OCI-LY7 (cell line): ENCODE measurements at regions not wholly inside any gene's neighbourhood (a gene's known extent, or its start where the extent isn't known, plus 50 kb on each side); places are given as distances from the start of the nearest gene placed in this dataset.

Experiments
- BruUV-seq: library from RNA; stranded (reverse); fragments of 400-500 nt; replicated peaks from 2 replicates; lab custom pipeline; 2021; lab: Mats Ljungman, UMichigan
- CTCF ChIA-PET: fragments of 300-600 bp; sonication (Branson Sonifier 250); formaldehyde crosslinking; loops from one replicate; lab custom pipeline; 2022; ENCODE audit warnings: antibody characterized with exemption; ENCODE audit not compliant: unreplicated experiment; lab: Charles Lee
- POLR2A ChIA-PET: fragments of 300-600 bp; sonication (Branson Sonifier 250); formaldehyde crosslinking; loops from one replicate; lab custom pipeline; 2022; ENCODE audit warnings: antibody characterized with exemption; lab: Charles Lee
- DNase-seq: peaks from one replicate; pipeline ENCODE4 v3.0.0-alpha.2; 2015; ENCODE audit warnings: low spot score
- H2AFZ ChIP-seq: fragments of 200-600 bp; sonication (generic), shearing (Covaris generic); 2 replicates; pipeline ENCODE4 v1.6.1; 2014; ENCODE audit warnings: mild to moderate bottlenecking, antibody characterized with exemption, low read length, moderate library complexity
- H3K27ac ChIP-seq: fragments of 200-600 bp; sonication (generic); 2 replicates; pipeline ENCODE4 v1.5.1; 2014; ENCODE audit warnings: mixed run types, low read depth, mild to moderate bottlenecking, moderate library complexity, low read length, inconsistent platforms; ENCODE audit not compliant: poor library complexity, severe bottlenecking
- H3K36me3 ChIP-seq: fragments of 200-600 bp; sonication (generic); 2 replicates; pipeline ENCODE4 v1.6.1; 2014; ENCODE audit warnings: mild to moderate bottlenecking, antibody characterized with exemption, low read length, moderate library complexity, mixed read lengths; ENCODE audit not compliant: insufficient read depth
- H3K4me1 ChIP-seq: fragments of 200-600 bp; sonication (generic); 2 replicates; pipeline ENCODE4 v1.5.1; 2014; ENCODE audit warnings: mild to moderate bottlenecking, low read length; ENCODE audit not compliant: insufficient read depth, poor library complexity, severe bottlenecking
- H3K4me2 ChIP-seq: fragments of 200-600 bp; sonication (generic); 2 replicates; pipeline ENCODE4 v1.6.1; 2014; ENCODE audit warnings: mild to moderate bottlenecking, low read length
- H3K4me3 ChIP-seq: fragments of 200-600 bp; sonication (generic); 2 replicates; pipeline ENCODE4 v1.5.1; 2014; ENCODE audit warnings: mild to moderate bottlenecking, low read depth, low read length; ENCODE audit not compliant: poor library complexity, severe bottlenecking
- H3K79me2 ChIP-seq: fragments of 200-600 bp; sonication (generic); 2 replicates; pipeline ENCODE4 v1.6.1; 2016; ENCODE audit warnings: low read depth, mild to moderate bottlenecking, low read length, moderate library complexity, mixed read lengths; ENCODE audit not compliant: insufficient read depth
- H3K9me2 ChIP-seq: fragments of 200-600 bp; sonication (generic); 2 replicates; pipeline ENCODE4 v1.6.1; 2016; ENCODE audit warnings: mild to moderate bottlenecking, low read length, mixed read lengths; ENCODE audit not compliant: insufficient read depth
- H3K9me3 ChIP-seq: fragments of 200-600 bp; sonication (generic); 2 replicates; pipeline ENCODE4 v1.6.1; 2014; ENCODE audit warnings: mild to moderate bottlenecking, mixed run types, low read length, mixed read lengths
- H4K20me1 ChIP-seq: fragments of 200-600 bp; sonication (generic); 2 replicates; pipeline ENCODE4 v1.6.1; 2014; ENCODE audit warnings: mild to moderate bottlenecking, antibody characterized with exemption, low read length, moderate library complexity, mixed read lengths; ENCODE audit not compliant: insufficient read depth
- CTCF ChIP-seq: fragments of 200-600 bp; sonication (generic); conservative IDR thresholded peaks from 2 replicates; pipeline ENCODE4 v1.5.1; 2014; ENCODE audit warnings: mild to moderate bottlenecking, antibody characterized with exemption, low read length, moderate library complexity, mixed read lengths
- EZH2phosphoT487 ChIP-seq: fragments of 200-600 bp; sonication (generic); IDR thresholded peaks from 2 replicates; pipeline ENCODE4 v1.6.1; 2018; ENCODE audit warnings: low read depth, borderline replicate concordance, mild to moderate bottlenecking, mixed run types, antibody characterized with exemption, low read length, moderate library complexity, mixed read lengths
- intact Hi-C: fragments of 100-400 bp; cut with micrococcal nuclease; formaldehyde crosslinking; loops from one replicate; pipeline ENCODE4 v1.10.0; 2022; ENCODE audit not compliant: unreplicated experiment

GRCh38 chr2:45283764-45284620, 274.7 kb upstream of the SIX2 start:
- peaks cover 9% of the 10 kb centered on the region; the same call in 1 of the 2 replicates for H3K9me3 ChIP-seq
- POLR2A ChIA-PET, result no interaction called here
- peaks cover 4% of the 10 kb centered on the region for H3K4me1 ChIP-seq
- TF ChIP-seq EZH2phosphoT487, result no peak
- no peak for TF ChIP-seq CTCF
- DNase-seq, result no peak
- H2AFZ ChIP-seq, result no peak overlapping the region
- H3K36me3 ChIP-seq, result no peaks in the 10 kb centered on the region; the same call in 1 of the 2 replicates
- no peaks in the 10 kb centered on the region for H3K9me2 ChIP-seq
- intact Hi-C loops, result no loop called here
- H3K27ac ChIP-seq, result no peak overlapping the region
- H3K4me3 ChIP-seq, result no peak overlapping the region
- no peaks in the 10 kb centered on the region for H4K20me1 ChIP-seq
- H3K4me2 ChIP-seq, result no peak overlapping the region
- H3K79me2 ChIP-seq, result no peaks in the 10 kb centered on the region
- CTCF ChIA-PET, result no interaction called here
- BruUV-seq, result no TSS peak

GRCh38 chr2:45282646-45283045, 273.4 kb upstream of the SIX2 start:
- intact Hi-C loops, result no loop called here
- Histone ChIP-seq H3K27ac (no peak overlapping the region), H2AFZ (no peak overlapping the region), H3K4me2 (no peak overlapping the region), H3K4me1 (no peaks in the 10 kb centered on the region), H4K20me1 (no peaks in the 10 kb centered on the region), H3K4me3 (no peak overlapping the region), H3K9me3 (peaks cover 9% of the 10 kb centered on the region; the same call in 1 of the 2 replicates), H3K9me2 (no peaks in the 10 kb centered on the region), H3K79me2 (no peaks in the 10 kb centered on the region), H3K36me3 (no peaks in the 10 kb centered on the region; the same call in 1 of the 2 replicates)
- BruUV-seq, result no TSS peak
- ChIA-PET CTCF (no interaction called here), POLR2A (interaction anchor here (0.9 kb wide), 1 partner anchor 11 kb away, joined by 3 read pairs; no protein-coding TSS in a partner anchor)
- TF ChIP-seq CTCF, result no peak
- no peak for TF ChIP-seq EZH2phosphoT487
- DNase-seq, result no peak

- H3K9me3 ChIP-seq, result peaks cover 9% of the 10 kb centered on the region; the same call in 1 of the 2 replicates
- H3K4me3 ChIP-seq, result no peak overlapping the region
- intact Hi-C loops, result no loop called here
- BruUV-seq, result no TSS peak
- H3K4me1 ChIP-seq, result no peaks in the 10 kb centered on the region
- no peak for TF ChIP-seq CTCF
- TF ChIP-seq EZH2phosphoT487, result no peak
- no peak overlapping the region for H3K27ac ChIP-seq
- DNase-seq, result no peak
- POLR2A ChIA-PET, result interaction anchor here (0.6 kb wide), 1 partner anchor 65 kb away, joined by 3 read pairs; no protein-coding TSS in a partner anchor
- CTCF ChIA-PET, result no interaction called here
- no peaks in the 10 kb centered on the region for H3K9me2 ChIP-seq
- H2AFZ ChIP-seq, result no peak overlapping the region
- no peaks in the 10 kb centered on the region for H4K20me1 ChIP-seq
- no peaks in the 10 kb centered on the region; the same call in 1 of the 2 replicates for H3K36me3 ChIP-seq
- no peaks in the 10 kb centered on the region for H3K79me2 ChIP-seq
- no peak overlapping the region for H3K4me2 ChIP-seq
These were observed 272.1 kb upstream of the SIX2 start for GRCh38 chr2:45281311-45281710.
